ENCODE measurements at regions not wholly inside any gene's neighbourhood (a gene's known extent, or its start where the extent isn't known, plus 50 kb on each side); places are given as distances from the start of the nearest gene placed in this dataset.

DNA sequence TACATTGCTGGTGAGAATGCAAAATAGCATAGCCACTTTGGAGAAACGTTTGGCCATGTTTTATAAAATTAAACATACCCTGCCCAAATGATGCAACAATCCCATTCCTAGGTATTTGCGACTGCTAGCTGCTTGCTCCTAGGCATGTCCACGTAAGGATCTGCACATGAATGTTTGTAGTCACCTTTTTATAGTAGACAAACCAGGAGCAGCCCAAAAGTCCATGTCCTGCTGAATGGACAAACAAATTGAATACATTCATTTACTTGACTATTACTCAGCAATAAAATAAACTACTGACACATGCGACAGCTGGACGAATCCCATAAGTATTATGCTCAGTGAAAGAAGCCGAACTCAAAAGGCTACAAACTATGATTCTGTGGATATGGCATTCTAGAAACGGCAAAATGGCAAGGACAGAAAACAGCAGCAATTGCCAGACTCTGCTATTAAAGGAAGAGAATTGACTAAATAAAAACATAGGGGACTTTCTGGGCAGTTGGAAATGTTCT, 161.9 kb upstream of the GALNT2 start:
- no peak overlapping the region for H4K91ac ChIP-seq (ENCODE audit: low read depth, low read length, poor library complexity)
- H2BK5ac ChIP-seq (ENCODE audit: low read length) = no peak overlapping the region
- H3K4me2 ChIP-seq (ENCODE audit: insufficient read depth, low read length, poor library complexity, severe bottlenecking) = no peak overlapping the region
- H4K8ac ChIP-seq (ENCODE audit: low read depth, low read length) = no peak overlapping the region
- H3K4me1 ChIP-seq (ENCODE audit: control insufficient read depth in 2 of 2, insufficient read depth in 1 of 2, low read depth in 1 of 2, low read length in 2 of 2) = no peaks in the 10 kb centered on the region
- WGBS, 2 donors (ENCODE audit: extremely low coverage in 2 of 2, insufficient read length in 2 of 2, insufficient replicate concordance in 1 of 2) = no CpG with 5 or more reads among the region's 7 CpGs
- no peak overlapping the region for H2BK15ac ChIP-seq (ENCODE audit: low read length)
- no peak for DNase-seq (ENCODE audit: low spot score)
- H3K14ac ChIP-seq (ENCODE audit: low read length) = no peak overlapping the region
- H3K18ac ChIP-seq (ENCODE audit: low read length) = no peak overlapping the region
- no peak overlapping the region for H3K4ac ChIP-seq (ENCODE audit: low read length)
- H3K23ac ChIP-seq (ENCODE audit: low read depth, low read length, poor library complexity) = no peak overlapping the region
- H3K27ac ChIP-seq (replicated peaks; ENCODE audit: low read length) = no peak overlapping the region
- H3K36me3 ChIP-seq (replicated peaks in 1 of 2; ENCODE audit: control insufficient read depth in 2 of 2, insufficient read depth in 2 of 2, low read length in 2 of 2) = no peaks in the 10 kb centered on the region
- no peak overlapping the region for H3K4me3 ChIP-seq (ENCODE audit: low read length in 2 of 2)
- no peak overlapping the region for H2BK120ac ChIP-seq (ENCODE audit: low read depth, low read length)
- H2BK12ac ChIP-seq (ENCODE audit: low read length) = no peak overlapping the region
- H3K79me1 ChIP-seq (ENCODE audit: low read depth, low read length) = no peaks in the 10 kb centered on the region
- no peaks in the 10 kb centered on the region for H3K27me3 ChIP-seq (ENCODE audit: control insufficient read depth in 3 of 3, insufficient read depth in 3 of 3, low read depth in 1 of 3, low read length in 3 of 3)
- H3K9me3 ChIP-seq (replicated peaks in 1 of 2; ENCODE audit: control insufficient read depth in 2 of 2, insufficient read depth in 1 of 2, low read depth in 1 of 2, low read length in 2 of 2) = no peaks in the 10 kb centered on the region
- H2AK5ac ChIP-seq (ENCODE audit: low read depth, low read length) = no peak overlapping the region
- H2AFZ ChIP-seq (ENCODE audit: low read length) = no peak overlapping the region
- H3K9ac ChIP-seq (ENCODE audit: low read depth, low read length, poor library complexity) = no peak overlapping the region

- no peak for DNase-seq (ENCODE audit: low spot score)
- Histone ChIP-seq H3K4me2 (ENCODE audit: insufficient read depth, low read length, poor library complexity, severe bottlenecking) (no peak overlapping the region), H3K27ac (replicated peaks; ENCODE audit: low read length) (no peak overlapping the region), H2BK12ac (ENCODE audit: low read length) (no peak overlapping the region), H3K4ac (ENCODE audit: low read length) (no peak overlapping the region), H2BK15ac (ENCODE audit: low read length) (no peak overlapping the region), H2AK5ac (ENCODE audit: low read depth, low read length) (no peak overlapping the region), H3K79me1 (ENCODE audit: low read depth, low read length) (no peaks in the 10 kb centered on the region), H3K9me3 (replicated peaks in 1 of 2; ENCODE audit: control insufficient read depth in 2 of 2, insufficient read depth in 1 of 2, low read depth in 1 of 2, low read length in 2 of 2) (no peaks in the 10 kb centered on the region), H3K4me3 (ENCODE audit: low read length in 2 of 2) (no peak overlapping the region), H3K9ac (ENCODE audit: low read depth, low read length, poor library complexity) (no peak overlapping the region), H3K4me1 (ENCODE audit: control insufficient read depth in 2 of 2, insufficient read depth in 1 of 2, low read depth in 1 of 2, low read length in 2 of 2) (no peaks in the 10 kb centered on the region), H3K18ac (ENCODE audit: low read length) (no peak overlapping the region), H2AFZ (ENCODE audit: low read length) (no peak overlapping the region), H4K91ac (ENCODE audit: low read depth, low read length, poor library complexity) (no peak overlapping the region), H4K8ac (ENCODE audit: low read depth, low read length) (no peak overlapping the region), H3K14ac (ENCODE audit: low read length) (no peak overlapping the region), H3K27me3 (ENCODE audit: control insufficient read depth in 3 of 3, insufficient read depth in 3 of 3, low read depth in 1 of 3, low read length in 3 of 3) (no peaks in the 10 kb centered on the region), H3K36me3 (replicated peaks in 1 of 2; ENCODE audit: control insufficient read depth in 2 of 2, insufficient read depth in 2 of 2, low read length in 2 of 2) (no peaks in the 10 kb centered on the region), H2BK120ac (ENCODE audit: low read depth, low read length) (no peak overlapping the region), H2BK5ac (ENCODE audit: low read length) (no peak overlapping the region), H3K23ac (ENCODE audit: low read depth, low read length, poor library complexity) (no peak overlapping the region)
- WGBS, 2 donors (ENCODE audit: extremely low coverage in 2 of 2, insufficient read length in 2 of 2, insufficient replicate concordance in 1 of 2) = no CpG with 5 or more reads among the region's 1 CpG
Observed at GRCh38 chr1:229905652-229906051, 161.4 kb upstream of the GALNT2 start.

DNA sequence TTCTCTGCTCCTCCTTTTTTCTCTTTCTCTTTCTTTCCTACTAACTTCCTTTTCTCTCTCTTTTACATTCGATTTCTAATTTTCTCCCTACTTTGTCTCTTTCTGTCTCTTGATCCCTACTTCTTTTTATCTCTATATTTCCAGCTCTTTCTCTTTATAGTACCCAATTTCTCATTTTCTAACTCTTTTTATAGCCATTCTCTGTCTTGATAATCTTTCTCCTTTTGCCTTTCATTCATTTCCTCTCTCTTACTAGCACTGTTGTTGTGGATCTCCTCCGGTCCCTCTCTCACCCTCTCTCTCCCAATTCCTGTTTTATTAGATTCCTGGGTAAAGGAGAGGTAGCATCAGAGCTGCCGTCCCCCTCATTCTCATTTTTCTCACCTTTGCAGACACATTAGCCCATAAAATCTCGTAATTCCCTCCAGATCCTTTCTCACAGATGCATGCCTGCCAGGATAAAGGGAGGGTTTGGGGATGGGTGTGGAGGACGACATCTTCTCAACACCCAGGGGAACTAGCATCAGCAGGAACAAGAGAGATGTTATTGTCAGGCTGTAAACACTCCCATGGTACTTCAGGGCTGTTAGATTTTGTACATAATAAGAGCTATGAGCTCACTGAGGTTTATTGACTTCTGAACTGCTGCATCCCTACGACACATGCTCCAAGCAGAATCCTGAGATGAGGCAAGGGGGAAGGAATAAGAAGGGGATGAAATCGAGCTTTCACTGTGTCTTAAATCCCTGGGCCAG, 159.0 kb upstream of the GALNT2 start:
- H2BK15ac ChIP-seq (ENCODE audit: low read length) = no peak overlapping the region
- H3K9me3 ChIP-seq (replicated peaks in 1 of 2; ENCODE audit: control insufficient read depth in 2 of 2, insufficient read depth in 1 of 2, low read depth in 1 of 2, low read length in 2 of 2) = no peaks in the 10 kb centered on the region
- no peaks in the 10 kb centered on the region for H3K27me3 ChIP-seq (ENCODE audit: control insufficient read depth in 3 of 3, insufficient read depth in 3 of 3, low read depth in 1 of 3, low read length in 3 of 3)
- H2AFZ ChIP-seq (ENCODE audit: low read length) = no peak overlapping the region
- no peak overlapping the region for H2BK5ac ChIP-seq (ENCODE audit: low read length)
- H2BK120ac ChIP-seq (ENCODE audit: low read depth, low read length) = no peak overlapping the region
- no peak overlapping the region for H2AK5ac ChIP-seq (ENCODE audit: low read depth, low read length)
- no peak for DNase-seq (ENCODE audit: low spot score)
- no peak overlapping the region for H3K23ac ChIP-seq (ENCODE audit: low read depth, low read length, poor library complexity)
- no peak overlapping the region for H3K27ac ChIP-seq (replicated peaks; ENCODE audit: low read length)
- H3K14ac ChIP-seq (ENCODE audit: low read length) = no peak overlapping the region
- H3K18ac ChIP-seq (ENCODE audit: low read length) = no peak overlapping the region
- 97 to 100% methylated on average over 1 of the region's 7 CpGs for WGBS, 2 donors (ENCODE audit: extremely low coverage in 2 of 2, insufficient read length in 2 of 2, insufficient replicate concordance in 1 of 2)
- H3K79me1 ChIP-seq (ENCODE audit: low read depth, low read length) = no peaks in the 10 kb centered on the region
- H2BK12ac ChIP-seq (ENCODE audit: low read length) = no peak overlapping the region
- H3K36me3 ChIP-seq (replicated peaks in 1 of 2; ENCODE audit: control insufficient read depth in 2 of 2, insufficient read depth in 2 of 2, low read length in 2 of 2) = no peaks in the 10 kb centered on the region
- no peak overlapping the region for H3K4me2 ChIP-seq (ENCODE audit: insufficient read depth, low read length, poor library complexity, severe bottlenecking)
- no peaks in the 10 kb centered on the region for H3K4me1 ChIP-seq (ENCODE audit: control insufficient read depth in 2 of 2, insufficient read depth in 1 of 2, low read depth in 1 of 2, low read length in 2 of 2)
- H3K9ac ChIP-seq (ENCODE audit: low read depth, low read length, poor library complexity) = no peak overlapping the region
- H3K4me3 ChIP-seq (ENCODE audit: low read length in 2 of 2) = no peak overlapping the region
- H4K8ac ChIP-seq (ENCODE audit: low read depth, low read length) = no peak overlapping the region
- H4K91ac ChIP-seq (ENCODE audit: low read depth, low read length, poor library complexity) = no peak overlapping the region
- H3K4ac ChIP-seq (ENCODE audit: low read length) = no peak overlapping the region

GRCh38 chr1:229908689-229909088, 158.3 kb upstream of the GALNT2 start:
- no peak overlapping the region for H2BK120ac ChIP-seq (ENCODE audit: low read depth, low read length)
- no peak overlapping the region for H2AFZ ChIP-seq (ENCODE audit: low read length)
- no peak overlapping the region for H4K8ac ChIP-seq (ENCODE audit: low read depth, low read length)
- no peak overlapping the region for H2BK5ac ChIP-seq (ENCODE audit: low read length)
- no peak overlapping the region for H4K91ac ChIP-seq (ENCODE audit: low read depth, low read length, poor library complexity)
- H2BK15ac ChIP-seq (ENCODE audit: low read length) = no peak overlapping the region
- H3K4me3 ChIP-seq (ENCODE audit: low read length in 2 of 2) = no peak overlapping the region
- no peaks in the 10 kb centered on the region for H3K79me1 ChIP-seq (ENCODE audit: low read depth, low read length)
- no peak overlapping the region for H3K23ac ChIP-seq (ENCODE audit: low read depth, low read length, poor library complexity)
- H3K4me2 ChIP-seq (ENCODE audit: insufficient read depth, low read length, poor library complexity, severe bottlenecking) = no peak overlapping the region
- no peak overlapping the region for H3K4ac ChIP-seq (ENCODE audit: low read length)
- no peak overlapping the region for H2AK5ac ChIP-seq (ENCODE audit: low read depth, low read length)
- no peak overlapping the region for H3K18ac ChIP-seq (ENCODE audit: low read length)
- no CpG with 5 or more reads among the region's 4 CpGs for WGBS, 2 donors (ENCODE audit: extremely low coverage in 2 of 2, insufficient read length in 2 of 2, insufficient replicate concordance in 1 of 2)
- H3K27me3 ChIP-seq (ENCODE audit: control insufficient read depth in 3 of 3, insufficient read depth in 3 of 3, low read depth in 1 of 3, low read length in 3 of 3) = no peaks in the 10 kb centered on the region
- no peaks in the 10 kb centered on the region for H3K36me3 ChIP-seq (replicated peaks in 1 of 2; ENCODE audit: control insufficient read depth in 2 of 2, insufficient read depth in 2 of 2, low read length in 2 of 2)
- no peak overlapping the region for H3K27ac ChIP-seq (replicated peaks; ENCODE audit: low read length)
- H3K14ac ChIP-seq (ENCODE audit: low read length) = no peak overlapping the region
- no peaks in the 10 kb centered on the region for H3K9me3 ChIP-seq (replicated peaks in 1 of 2; ENCODE audit: control insufficient read depth in 2 of 2, insufficient read depth in 1 of 2, low read depth in 1 of 2, low read length in 2 of 2)
- no peak for DNase-seq (ENCODE audit: low spot score)
- H3K9ac ChIP-seq (ENCODE audit: low read depth, low read length, poor library complexity) = no peak overlapping the region
- no peaks in the 10 kb centered on the region for H3K4me1 ChIP-seq (ENCODE audit: control insufficient read depth in 2 of 2, insufficient read depth in 1 of 2, low read depth in 1 of 2, low read length in 2 of 2)
- H2BK12ac ChIP-seq (ENCODE audit: low read length) = no peak overlapping the region
